Panc1 (cell line): ENCODE measurements at regions not wholly inside any gene's neighbourhood (a gene's known extent, or its start where the extent isn't known, plus 50 kb on each side); places are given as distances from the start of the nearest gene placed in this dataset.

Experiments
- ATAC-seq: fragments of 200-7000 bp; cut with Tn5 transposase; 2 replicates; pipeline ENCODE4 v1.9.1; 2020; ENCODE audit warnings: mild to moderate bottlenecking, moderate library complexity
- BruUV-seq: library from RNA; stranded (reverse); fragments of 400-500 nt; replicated peaks from 2 replicates; lab custom pipeline; 2021; lab: Mats Ljungman, UMichigan
- CTCF ChIA-PET: fragments of 300-600 bp; sonication (Branson Sonifier 250); formaldehyde crosslinking; loops from one replicate; lab custom pipeline; 2022; ENCODE audit warnings: antibody characterized with exemption; lab: Charles Lee
- POLR2A ChIA-PET: fragments of 300-600 bp; sonication (Branson Sonifier 250); formaldehyde crosslinking; loops from one replicate; lab custom pipeline; 2022; ENCODE audit warnings: antibody characterized with exemption; lab: Charles Lee
- DNase-seq: peaks from one replicate; pipeline ENCODE4 v3.0.0-alpha.2; 2010; ENCODE audit warnings: low read depth, low spot score
- H3K27ac ChIP-seq: 2 replicates; pipeline ENCODE4 v1.5.1; 2011; ENCODE audit warnings: mild to moderate bottlenecking, low read length, inconsistent platforms
- H3K27me3 ChIP-seq: fragments of 200-500 bp; sonication (Bioruptor generic); 2 replicates; pipeline ENCODE4 v1.6.0; 2014; ENCODE audit warnings: low read length, inconsistent platforms; ENCODE audit not compliant: control insufficient read depth, insufficient read depth
- H3K36me3 ChIP-seq: fragments of 200-500 bp; sonication (Bioruptor generic); 2 replicates; pipeline ENCODE4 v1.5.1; 2014; ENCODE audit warnings: inconsistent platforms, mild to moderate bottlenecking, low read length, moderate library complexity; ENCODE audit not compliant: control insufficient read depth, insufficient read depth
- H3K4me1 ChIP-seq: 2 replicates; pipeline ENCODE4 v1.5.1; 2011; ENCODE audit warnings: inconsistent platforms, mild to moderate bottlenecking, low read length, moderate library complexity; ENCODE audit not compliant: control insufficient read depth, insufficient read depth
- H3K4me3 ChIP-seq, 2 experiments: 2 replicates each; pipeline ENCODE4 v1.5.1; 2011 to 2012; ENCODE audit warnings: low read depth in 2 of 2, low read length in 2 of 2, mild to moderate bottlenecking in 2 of 2, inconsistent platforms in 1 of 2, moderate library complexity in 1 of 2
- H3K9me3 ChIP-seq: fragments of 200-500 bp; sonication (Bioruptor generic); 2 replicates; pipeline ENCODE4 v1.5.1; 2014; ENCODE audit warnings: low read depth, mild to moderate bottlenecking, inconsistent platforms, low read length, moderate library complexity; ENCODE audit not compliant: control insufficient read depth, insufficient read depth
- POLR2AphosphoS5 ChIP-seq: IDR thresholded peaks from 2 replicates; pipeline ENCODE4 v1.6.1; 2012; ENCODE audit warnings: mild to moderate bottlenecking, low read depth, low read length, moderate library complexity
- SIN3A ChIP-seq: IDR thresholded peaks from 2 replicates; pipeline ENCODE4 v1.6.1; 2012; ENCODE audit warnings: low read depth, mild to moderate bottlenecking, low read length, moderate library complexity, borderline replicate concordance; ENCODE audit not compliant: insufficient read depth
- TCF7L2 ChIP-seq: IDR thresholded peaks from 2 replicates; pipeline ENCODE4 v1.6.1; 2011; ENCODE audit warnings: mild to moderate bottlenecking, low read depth, low read length, inconsistent platforms
- in situ Hi-C: cut with HindIII; loops from 2 replicates; pipeline ENCODE4 v1.10.0; 2016; ENCODE audit warnings: low sequenced_read_pairs, low pct_unique_long_range_greater_than_20kb
- intact Hi-C: fragments of 100-400 bp; cut with micrococcal nuclease; formaldehyde crosslinking; loops from one replicate; pipeline ENCODE4 v1.10.0; 2022; ENCODE audit not compliant: unreplicated experiment
- TF ChIP-seq, protein P1 (sequence below), 2 experiments: IDR thresholded peaks; 2 replicates each; pipeline ENCODE4 v1.6.1; 2011 to 2012; ENCODE audit warnings: low read depth in 2 of 2, control low read depth in 1 of 2, low read length in 1 of 2, mild to moderate bottlenecking in 1 of 2, moderate library complexity in 1 of 2; ENCODE audit not compliant: insufficient read depth in 1 of 2
- TF ChIP-seq, protein P2 (sequence below): fragments of 450-650 bp; IDR thresholded peaks from 2 replicates; pipeline ENCODE4 v1.5.1; 2017; ENCODE audit warnings: mild to moderate bottlenecking

DNA sequence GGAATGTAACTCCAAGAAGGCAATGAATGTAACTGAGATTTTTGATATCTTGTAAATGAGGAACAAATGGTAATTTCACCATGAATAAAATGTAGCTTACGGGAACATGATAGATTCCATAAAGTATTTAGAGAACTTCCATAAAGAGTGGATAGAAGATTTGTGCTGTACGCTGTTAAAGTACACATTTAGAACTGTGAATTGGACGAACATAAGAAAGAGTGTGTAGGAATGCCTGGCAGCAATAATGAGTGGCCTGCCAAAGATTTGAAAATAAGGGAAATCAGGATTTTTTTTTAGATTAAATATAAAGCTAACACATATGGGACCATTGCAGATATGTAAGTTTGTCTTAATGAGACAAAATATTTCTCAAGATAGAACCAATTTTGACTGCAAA, 1153.3 kb upstream of the EYS start:
- CTCF ChIA-PET: no interaction called here
- POLR2A ChIA-PET: no interaction called here
- no peak overlapping the region for H3K4me3 ChIP-seq
- H3K4me1 ChIP-seq: no peaks in the 10 kb centered on the region
- no peak for TF ChIP-seq SIN3A
- TF ChIP-seq, protein P1, sequence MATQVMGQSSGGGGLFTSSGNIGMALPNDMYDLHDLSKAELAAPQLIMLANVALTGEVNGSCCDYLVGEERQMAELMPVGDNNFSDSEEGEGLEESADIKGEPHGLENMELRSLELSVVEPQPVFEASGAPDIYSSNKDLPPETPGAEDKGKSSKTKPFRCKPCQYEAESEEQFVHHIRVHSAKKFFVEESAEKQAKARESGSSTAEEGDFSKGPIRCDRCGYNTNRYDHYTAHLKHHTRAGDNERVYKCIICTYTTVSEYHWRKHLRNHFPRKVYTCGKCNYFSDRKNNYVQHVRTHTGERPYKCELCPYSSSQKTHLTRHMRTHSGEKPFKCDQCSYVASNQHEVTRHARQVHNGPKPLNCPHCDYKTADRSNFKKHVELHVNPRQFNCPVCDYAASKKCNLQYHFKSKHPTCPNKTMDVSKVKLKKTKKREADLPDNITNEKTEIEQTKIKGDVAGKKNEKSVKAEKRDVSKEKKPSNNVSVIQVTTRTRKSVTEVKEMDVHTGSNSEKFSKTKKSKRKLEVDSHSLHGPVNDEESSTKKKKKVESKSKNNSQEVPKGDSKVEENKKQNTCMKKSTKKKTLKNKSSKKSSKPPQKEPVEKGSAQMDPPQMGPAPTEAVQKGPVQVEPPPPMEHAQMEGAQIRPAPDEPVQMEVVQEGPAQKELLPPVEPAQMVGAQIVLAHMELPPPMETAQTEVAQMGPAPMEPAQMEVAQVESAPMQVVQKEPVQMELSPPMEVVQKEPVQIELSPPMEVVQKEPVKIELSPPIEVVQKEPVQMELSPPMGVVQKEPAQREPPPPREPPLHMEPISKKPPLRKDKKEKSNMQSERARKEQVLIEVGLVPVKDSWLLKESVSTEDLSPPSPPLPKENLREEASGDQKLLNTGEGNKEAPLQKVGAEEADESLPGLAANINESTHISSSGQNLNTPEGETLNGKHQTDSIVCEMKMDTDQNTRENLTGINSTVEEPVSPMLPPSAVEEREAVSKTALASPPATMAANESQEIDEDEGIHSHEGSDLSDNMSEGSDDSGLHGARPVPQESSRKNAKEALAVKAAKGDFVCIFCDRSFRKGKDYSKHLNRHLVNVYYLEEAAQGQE (IDR thresholded peaks at IDR 0.05; ENCODE audit: insufficient read depth in 1 of 2, low read depth in 2 of 2, low read length in 1 of 2): no peak
- no peak for TF ChIP-seq TCF7L2
- no peak for TF ChIP-seq POLR2AphosphoS5
- TF ChIP-seq, protein P2, sequence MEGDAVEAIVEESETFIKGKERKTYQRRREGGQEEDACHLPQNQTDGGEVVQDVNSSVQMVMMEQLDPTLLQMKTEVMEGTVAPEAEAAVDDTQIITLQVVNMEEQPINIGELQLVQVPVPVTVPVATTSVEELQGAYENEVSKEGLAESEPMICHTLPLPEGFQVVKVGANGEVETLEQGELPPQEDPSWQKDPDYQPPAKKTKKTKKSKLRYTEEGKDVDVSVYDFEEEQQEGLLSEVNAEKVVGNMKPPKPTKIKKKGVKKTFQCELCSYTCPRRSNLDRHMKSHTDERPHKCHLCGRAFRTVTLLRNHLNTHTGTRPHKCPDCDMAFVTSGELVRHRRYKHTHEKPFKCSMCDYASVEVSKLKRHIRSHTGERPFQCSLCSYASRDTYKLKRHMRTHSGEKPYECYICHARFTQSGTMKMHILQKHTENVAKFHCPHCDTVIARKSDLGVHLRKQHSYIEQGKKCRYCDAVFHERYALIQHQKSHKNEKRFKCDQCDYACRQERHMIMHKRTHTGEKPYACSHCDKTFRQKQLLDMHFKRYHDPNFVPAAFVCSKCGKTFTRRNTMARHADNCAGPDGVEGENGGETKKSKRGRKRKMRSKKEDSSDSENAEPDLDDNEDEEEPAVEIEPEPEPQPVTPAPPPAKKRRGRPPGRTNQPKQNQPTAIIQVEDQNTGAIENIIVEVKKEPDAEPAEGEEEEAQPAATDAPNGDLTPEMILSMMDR: no peak
- intact Hi-C loops (no loop called here), in situ Hi-C loops (no loop called here)
- H3K27ac ChIP-seq: no peak overlapping the region
- H3K36me3 ChIP-seq: no peaks in the 10 kb centered on the region
- ATAC-seq (no peak), DNase-seq (no peak)
- no peaks in the 10 kb centered on the region for H3K27me3 ChIP-seq
- BruUV-seq: no TSS peak
- H3K9me3 ChIP-seq: no peaks in the 10 kb centered on the region

DNA sequence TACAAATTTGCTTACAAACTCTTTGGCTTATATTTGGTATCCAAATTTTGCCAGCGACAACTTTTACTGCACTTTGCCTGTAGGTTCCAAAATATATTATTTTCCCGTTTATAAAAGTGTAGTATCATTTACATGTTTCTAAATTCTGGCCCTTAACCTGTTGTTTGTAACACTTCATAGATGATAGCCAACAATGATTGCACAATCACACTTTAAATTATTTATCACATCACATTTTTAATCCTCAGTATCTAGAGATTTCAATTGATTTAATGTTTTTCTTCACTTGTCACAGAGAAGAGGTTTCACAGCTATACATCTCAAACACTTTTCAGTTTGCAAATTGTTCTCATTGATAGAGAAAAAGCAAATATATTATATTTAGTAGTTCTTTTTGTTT, 1151.2 kb upstream of the EYS start:
- Histone ChIP-seq H3K9me3 (no peaks in the 10 kb centered on the region), H3K4me1 (no peaks in the 10 kb centered on the region), H3K27me3 (no peaks in the 10 kb centered on the region), H3K27ac (no peak overlapping the region), H3K4me3 (no peak overlapping the region), H3K36me3 (no peaks in the 10 kb centered on the region)
- TF ChIP-seq, protein P2: no peak
- TF ChIP-seq SIN3A (no peak), POLR2AphosphoS5 (no peak), TCF7L2 (no peak)
- TF ChIP-seq, protein P1 (IDR thresholded peaks at IDR 0.05; ENCODE audit: insufficient read depth in 1 of 2, low read depth in 2 of 2, low read length in 1 of 2): no peak
- in situ Hi-C loops: no loop called here
- ChIA-PET POLR2A (no interaction called here), CTCF (no interaction called here)
- intact Hi-C loops: no loop called here
- DNase-seq: no peak
- ATAC-seq: no peak
- no TSS peak for BruUV-seq
